ENCODE measurements at regions not wholly inside any gene's neighbourhood (a gene's known extent, or its start where the extent isn't known, plus 50 kb on each side); places are given as distances from the start of the nearest gene placed in this dataset.

DNA sequence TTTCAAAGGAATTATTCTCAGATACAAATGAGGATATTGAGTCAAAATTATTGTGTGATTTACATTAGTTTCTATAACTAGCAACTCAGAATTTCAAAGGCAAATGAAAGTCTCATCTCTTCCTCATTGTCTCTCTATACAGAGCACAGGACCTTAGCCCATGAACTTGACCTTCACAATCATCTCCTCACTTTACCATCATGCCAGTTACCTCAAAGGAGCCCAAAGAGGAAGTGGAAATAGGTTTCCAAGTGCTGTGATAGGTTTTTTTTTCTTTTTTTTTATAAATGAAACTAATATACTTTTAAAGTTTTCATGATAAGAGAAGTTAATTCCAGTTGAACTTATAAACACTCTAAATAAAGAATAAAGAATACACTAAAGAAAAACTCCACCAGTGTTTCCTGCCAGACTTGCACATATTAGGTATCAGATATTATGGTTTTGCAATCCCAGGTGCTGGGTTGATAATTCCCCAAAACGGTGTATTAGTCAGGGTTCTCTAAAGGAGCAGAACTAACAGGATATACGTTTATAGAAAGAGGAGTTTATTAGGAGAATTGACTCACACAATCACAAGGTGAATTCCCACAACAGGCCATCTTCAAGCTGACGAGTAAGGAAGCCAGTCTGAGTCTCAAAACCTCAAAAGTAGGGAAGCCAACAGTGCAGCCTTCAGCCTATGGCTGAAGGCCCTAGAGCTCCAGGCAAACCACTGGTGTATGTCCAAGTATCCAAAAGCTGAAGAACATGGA lies 50.1 kb upstream of the ADAMTS16 start (continued):
- TF ChIP-seq, protein P1, sequence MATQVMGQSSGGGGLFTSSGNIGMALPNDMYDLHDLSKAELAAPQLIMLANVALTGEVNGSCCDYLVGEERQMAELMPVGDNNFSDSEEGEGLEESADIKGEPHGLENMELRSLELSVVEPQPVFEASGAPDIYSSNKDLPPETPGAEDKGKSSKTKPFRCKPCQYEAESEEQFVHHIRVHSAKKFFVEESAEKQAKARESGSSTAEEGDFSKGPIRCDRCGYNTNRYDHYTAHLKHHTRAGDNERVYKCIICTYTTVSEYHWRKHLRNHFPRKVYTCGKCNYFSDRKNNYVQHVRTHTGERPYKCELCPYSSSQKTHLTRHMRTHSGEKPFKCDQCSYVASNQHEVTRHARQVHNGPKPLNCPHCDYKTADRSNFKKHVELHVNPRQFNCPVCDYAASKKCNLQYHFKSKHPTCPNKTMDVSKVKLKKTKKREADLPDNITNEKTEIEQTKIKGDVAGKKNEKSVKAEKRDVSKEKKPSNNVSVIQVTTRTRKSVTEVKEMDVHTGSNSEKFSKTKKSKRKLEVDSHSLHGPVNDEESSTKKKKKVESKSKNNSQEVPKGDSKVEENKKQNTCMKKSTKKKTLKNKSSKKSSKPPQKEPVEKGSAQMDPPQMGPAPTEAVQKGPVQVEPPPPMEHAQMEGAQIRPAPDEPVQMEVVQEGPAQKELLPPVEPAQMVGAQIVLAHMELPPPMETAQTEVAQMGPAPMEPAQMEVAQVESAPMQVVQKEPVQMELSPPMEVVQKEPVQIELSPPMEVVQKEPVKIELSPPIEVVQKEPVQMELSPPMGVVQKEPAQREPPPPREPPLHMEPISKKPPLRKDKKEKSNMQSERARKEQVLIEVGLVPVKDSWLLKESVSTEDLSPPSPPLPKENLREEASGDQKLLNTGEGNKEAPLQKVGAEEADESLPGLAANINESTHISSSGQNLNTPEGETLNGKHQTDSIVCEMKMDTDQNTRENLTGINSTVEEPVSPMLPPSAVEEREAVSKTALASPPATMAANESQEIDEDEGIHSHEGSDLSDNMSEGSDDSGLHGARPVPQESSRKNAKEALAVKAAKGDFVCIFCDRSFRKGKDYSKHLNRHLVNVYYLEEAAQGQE (IDR thresholded peaks at IDR 0.05; ENCODE audit: unreplicated experiment): no peak
- TF ChIP-seq, protein P2, sequence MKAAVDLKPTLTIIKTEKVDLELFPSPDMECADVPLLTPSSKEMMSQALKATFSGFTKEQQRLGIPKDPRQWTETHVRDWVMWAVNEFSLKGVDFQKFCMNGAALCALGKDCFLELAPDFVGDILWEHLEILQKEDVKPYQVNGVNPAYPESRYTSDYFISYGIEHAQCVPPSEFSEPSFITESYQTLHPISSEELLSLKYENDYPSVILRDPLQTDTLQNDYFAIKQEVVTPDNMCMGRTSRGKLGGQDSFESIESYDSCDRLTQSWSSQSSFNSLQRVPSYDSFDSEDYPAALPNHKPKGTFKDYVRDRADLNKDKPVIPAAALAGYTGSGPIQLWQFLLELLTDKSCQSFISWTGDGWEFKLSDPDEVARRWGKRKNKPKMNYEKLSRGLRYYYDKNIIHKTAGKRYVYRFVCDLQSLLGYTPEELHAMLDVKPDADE (IDR thresholded peaks at IDR 0.05): no peak
- TF ChIP-seq JUNB (IDR thresholded peaks at IDR 0.05; ENCODE audit: unreplicated experiment) (no peak), ZNF331 (CRISPR knock-in tag; IDR thresholded peaks at IDR 0.05; ENCODE audit: low read depth) (no peak)
- TF ChIP-seq, protein P3, sequence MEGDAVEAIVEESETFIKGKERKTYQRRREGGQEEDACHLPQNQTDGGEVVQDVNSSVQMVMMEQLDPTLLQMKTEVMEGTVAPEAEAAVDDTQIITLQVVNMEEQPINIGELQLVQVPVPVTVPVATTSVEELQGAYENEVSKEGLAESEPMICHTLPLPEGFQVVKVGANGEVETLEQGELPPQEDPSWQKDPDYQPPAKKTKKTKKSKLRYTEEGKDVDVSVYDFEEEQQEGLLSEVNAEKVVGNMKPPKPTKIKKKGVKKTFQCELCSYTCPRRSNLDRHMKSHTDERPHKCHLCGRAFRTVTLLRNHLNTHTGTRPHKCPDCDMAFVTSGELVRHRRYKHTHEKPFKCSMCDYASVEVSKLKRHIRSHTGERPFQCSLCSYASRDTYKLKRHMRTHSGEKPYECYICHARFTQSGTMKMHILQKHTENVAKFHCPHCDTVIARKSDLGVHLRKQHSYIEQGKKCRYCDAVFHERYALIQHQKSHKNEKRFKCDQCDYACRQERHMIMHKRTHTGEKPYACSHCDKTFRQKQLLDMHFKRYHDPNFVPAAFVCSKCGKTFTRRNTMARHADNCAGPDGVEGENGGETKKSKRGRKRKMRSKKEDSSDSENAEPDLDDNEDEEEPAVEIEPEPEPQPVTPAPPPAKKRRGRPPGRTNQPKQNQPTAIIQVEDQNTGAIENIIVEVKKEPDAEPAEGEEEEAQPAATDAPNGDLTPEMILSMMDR (conservative IDR thresholded peaks at IDR 0.05; ENCODE audit: low read depth in 2 of 2): no peak

Measured in GM23338 (cell line).